ENCODE measurements at regions not wholly inside any gene's neighbourhood (a gene's known extent, or its start where the extent isn't known, plus 50 kb on each side); places are given as distances from the start of the nearest gene placed in this dataset.

- WGBS (ENCODE audit: insufficient coverage, low coverage, missing lambda C conversion rate), result 0% methylated on average over 5 of the region's 5 CpGs
- POLR2A ChIA-PET, result no interaction called here
- Histone ChIP-seq H3K79me2 (ENCODE audit: control insufficient read depth, insufficient read depth, low read length) (no peaks in the 10 kb centered on the region), H3K9me3 (replicated peaks; ENCODE audit: control insufficient read depth, insufficient read depth, low read depth, low read length) (no peaks in the 10 kb centered on the region), H2AFZ (ENCODE audit: low read depth, low read length) (no peak overlapping the region), H3K4me2 (ENCODE audit: insufficient read depth, low read length) (no peak overlapping the region), H3K27me3 (ENCODE audit: control insufficient read depth in 2 of 2, insufficient read depth in 2 of 2, low read length in 2 of 2) (no peaks in the 10 kb centered on the region), H3K4me3 (no peak overlapping the region), H3K9ac (ENCODE audit: insufficient read depth in 1 of 2, low read depth in 2 of 2, low read length in 2 of 2) (no peak overlapping the region), H3K27ac (ENCODE audit: extremely low read depth, low read depth, low read length) (no peak overlapping the region), H3K36me3 (ENCODE audit: control insufficient read depth, insufficient read depth, low read length) (no peaks in the 10 kb centered on the region), H3K9me1 (ENCODE audit: control insufficient read depth, insufficient read depth, low read length) (no peaks in the 10 kb centered on the region), H4K20me1 (replicated peaks; ENCODE audit: control insufficient read depth, insufficient read depth, low read length) (no peaks in the 10 kb centered on the region), H3K4me1 (replicated peaks in 1 of 2; ENCODE audit: control insufficient read depth in 2 of 2, insufficient read depth in 2 of 2, low read length in 2 of 2) (no peaks in the 10 kb centered on the region)
- FAIRE-seq (no peak), DNase-seq (ENCODE audit: extremely low read depth in 1 of 4, low spot score in 3 of 4) (no peak), ATAC-seq (no peak)
- no TSS peak for BruUV-seq (replicated peaks)
- in situ Hi-C loops (cut with MboI) (no loop called here), intact Hi-C loops (cut with micrococcal nuclease) (no loop called here)
- CTCF ChIA-PET (ENCODE audit: low intra/inter-chr PET ratio), result no interaction called here
- no peak for TF ChIP-seq NR2C1 (IDR thresholded peaks at IDR 0.05)
- TF ChIP-seq NR2C1 (tag; IDR thresholded peaks at IDR 0.05), result no peak
- no peak for TF ChIP-seq MAFF (IDR thresholded peaks at IDR 0.05; ENCODE audit: low read length)
- no peak for TF ChIP-seq ZSCAN29 (IDR thresholded peaks at IDR 0.05)
- TF ChIP-seq MYBL2 (IDR thresholded peaks at IDR 0.05; ENCODE audit: low read depth), result no peak
- TF ChIP-seq MYBL2 (CRISPR knock-in tag; IDR thresholded peaks at IDR 0.05; ENCODE audit: borderline replicate concordance), result no peak
- TF ChIP-seq ZBTB8A (IDR thresholded peaks at IDR 0.05; ENCODE audit: partially characterized antibody), result no peak
- no peak for TF ChIP-seq CHD7 (IDR thresholded peaks at IDR 0.05; ENCODE audit: low read depth, low read length)
These were observed 195.3 kb upstream of the TPK1 start for GRCh38 chr7:145031162-145031561.

Data from K562 (cell line).